ENCODE measurements at regions not wholly inside any gene's neighbourhood (a gene's known extent, or its start where the extent isn't known, plus 50 kb on each side); places are given as distances from the start of the nearest gene placed in this dataset.

GRCh38 chr3:66785191-66785909 is 212.8 kb upstream of the KBTBD8 start:
- no peaks in the 10 kb centered on the region for H3K27me3 ChIP-seq
- WGBS, 2 donors = 87% methylated on average over 6 of the region's 6 CpGs
- ATAC-seq = no peak
- TF ChIP-seq CTCF (IDR thresholded peaks at IDR 0.05) = no peak
- no peak for DNase-seq
- H3K4me1 ChIP-seq = no peaks in the 10 kb centered on the region
- H3K27ac ChIP-seq = no peak overlapping the region
- H3K4me3 ChIP-seq = no peak overlapping the region
- H3K9me3 ChIP-seq = peaks cover 0 to 7% (median 0%) of the 10 kb centered on the region in 11 donors
- H3K36me3 ChIP-seq = no peaks in the 10 kb centered on the region
- intact Hi-C loops (cut with DNase I) = no loop called here

GRCh38 chr3:66789580-66790237 is 208.4 kb upstream of the KBTBD8 start:
- Histone ChIP-seq H3K9me3 (no peaks in the 10 kb centered on the region), H3K27ac (no peak overlapping the region), H3K36me3 (no peaks in the 10 kb centered on the region), H3K27me3 (no peaks in the 10 kb centered on the region), H3K4me1 (no peaks in the 10 kb centered on the region), H3K4me3 (no peak overlapping the region)
- intact Hi-C loops (cut with DNase I) = no loop called here
- 86 to 91% methylated on average over 5 of the region's 5 CpGs for WGBS, 2 donors
- no peak for TF ChIP-seq CTCF (IDR thresholded peaks at IDR 0.05)
- no peak for DNase-seq
- ATAC-seq = no peak

GRCh38 chr3:66792086-66792485 is 206.0 kb upstream of the KBTBD8 start:
- Histone ChIP-seq H3K9me3 (peaks cover 0 to 4% (median 0%) of the 10 kb centered on the region in 11 donors), H3K4me1 (no peaks in the 10 kb centered on the region), H3K27ac (no peak overlapping the region), H3K27me3 (no peaks in the 10 kb centered on the region), H3K36me3 (no peaks in the 10 kb centered on the region), H3K4me3 (no peak overlapping the region)
- ATAC-seq (no peak), DNase-seq (no peak)
- TF ChIP-seq CTCF (IDR thresholded peaks at IDR 0.05) = no peak
- intact Hi-C loops (cut with DNase I) = no loop called here

GRCh38 chr3:66795365-66795764 is 202.7 kb upstream of the KBTBD8 start:
- DNase-seq (no peak), ATAC-seq (no peak)
- Histone ChIP-seq H3K27ac (no peak overlapping the region), H3K4me1 (peaks cover 0 to 13% (median 0%) of the 10 kb centered on the region in 9 donors), H3K27me3 (peaks cover 0 to 8% (median 0%) of the 10 kb centered on the region in 7 donors), H3K4me3 (no peak overlapping the region), H3K36me3 (no peaks in the 10 kb centered on the region), H3K9me3 (peaks cover 0 to 4% (median 0%) of the 10 kb centered on the region in 11 donors)
- intact Hi-C loops (cut with DNase I) = no loop called here
- WGBS, 2 donors = 72 to 78% methylated on average over 4 of the region's 4 CpGs
- TF ChIP-seq CTCF (IDR thresholded peaks at IDR 0.05) = no peak

Data from heart right ventricle (tissue), 16 donors.